ENCODE measurements at regions not wholly inside any gene's neighbourhood (a gene's known extent, or its start where the extent isn't known, plus 50 kb on each side); places are given as distances from the start of the nearest gene placed in this dataset.

DNA sequence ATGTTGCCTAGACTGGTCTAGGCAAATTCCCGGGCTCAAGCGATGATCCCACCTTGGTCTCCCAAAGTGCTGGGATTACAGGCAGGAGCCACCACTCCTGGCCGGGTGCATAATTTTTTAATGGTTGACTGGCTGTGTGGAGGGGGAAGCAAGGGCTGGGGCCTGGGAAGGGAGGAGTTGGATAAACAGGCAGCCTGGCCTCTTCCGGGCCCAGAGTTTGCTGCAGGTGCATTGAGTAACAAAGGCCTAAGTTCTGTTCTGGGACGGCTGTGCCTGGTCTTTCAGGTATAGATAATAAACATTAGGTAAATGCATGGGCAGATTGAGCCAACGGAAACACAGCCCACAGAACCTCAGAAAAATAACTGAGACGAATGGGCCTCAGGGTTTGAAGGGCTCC lies 191.3 kb upstream of the TBX3 start:
- TF ChIP-seq ZNF274 (IDR thresholded peaks at IDR 0.05; ENCODE audit: low read depth, low read length) (no peak), SUZ12 (IDR thresholded peaks at IDR 0.05; ENCODE audit: extremely low read depth, insufficient read depth, insufficient read length) (no peak), YY1 (IDR thresholded peaks at IDR 0.05; ENCODE audit: insufficient read depth, insufficient read length) (no peak)

All from NT2/D1 (cell line).